ENCODE measurements at regions not wholly inside any gene's neighbourhood (a gene's known extent, or its start where the extent isn't known, plus 50 kb on each side); places are given as distances from the start of the nearest gene placed in this dataset.

DNA sequence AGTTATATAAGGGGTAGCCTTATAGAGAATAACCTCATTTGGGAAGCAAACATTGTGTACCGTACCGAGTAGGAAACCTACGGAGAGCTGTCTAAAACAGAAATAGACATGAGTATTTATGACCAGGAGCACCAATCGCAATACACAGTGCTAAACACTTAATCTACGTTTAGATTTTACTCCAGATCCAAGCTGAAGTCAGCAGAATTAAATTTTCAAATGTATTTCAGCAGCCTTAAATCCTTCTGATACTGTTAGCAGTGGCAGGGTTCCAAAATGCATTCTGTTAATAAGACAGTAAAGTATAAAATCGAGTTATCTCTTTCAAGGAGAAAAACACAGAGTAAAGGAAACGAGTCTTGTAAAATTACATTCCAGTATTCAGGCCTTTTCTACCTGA lies 118.1 kb upstream of the ZNF521 start:
- DNase-seq, result no peak

DNA sequence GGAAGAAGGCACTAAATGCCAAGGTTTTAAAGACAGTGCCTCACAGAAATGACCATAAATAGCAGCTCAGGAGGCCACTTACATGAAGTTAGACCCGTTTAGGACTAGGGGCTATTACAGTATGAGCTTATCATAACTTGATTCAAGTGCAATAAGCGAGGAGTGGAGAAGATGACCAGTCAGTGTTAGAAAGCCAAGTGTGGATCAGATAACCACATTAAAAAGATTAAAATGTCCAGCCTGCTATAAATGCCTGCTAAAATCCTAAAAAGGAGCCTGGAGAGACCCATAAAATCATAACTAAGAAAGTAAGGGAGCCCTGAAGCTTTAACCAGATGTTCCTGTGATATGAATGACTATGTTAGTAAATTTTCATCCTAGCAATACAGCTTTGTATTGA lies 117.5 kb upstream of the ZNF521 start:
- DNase-seq, result no peak

DNA sequence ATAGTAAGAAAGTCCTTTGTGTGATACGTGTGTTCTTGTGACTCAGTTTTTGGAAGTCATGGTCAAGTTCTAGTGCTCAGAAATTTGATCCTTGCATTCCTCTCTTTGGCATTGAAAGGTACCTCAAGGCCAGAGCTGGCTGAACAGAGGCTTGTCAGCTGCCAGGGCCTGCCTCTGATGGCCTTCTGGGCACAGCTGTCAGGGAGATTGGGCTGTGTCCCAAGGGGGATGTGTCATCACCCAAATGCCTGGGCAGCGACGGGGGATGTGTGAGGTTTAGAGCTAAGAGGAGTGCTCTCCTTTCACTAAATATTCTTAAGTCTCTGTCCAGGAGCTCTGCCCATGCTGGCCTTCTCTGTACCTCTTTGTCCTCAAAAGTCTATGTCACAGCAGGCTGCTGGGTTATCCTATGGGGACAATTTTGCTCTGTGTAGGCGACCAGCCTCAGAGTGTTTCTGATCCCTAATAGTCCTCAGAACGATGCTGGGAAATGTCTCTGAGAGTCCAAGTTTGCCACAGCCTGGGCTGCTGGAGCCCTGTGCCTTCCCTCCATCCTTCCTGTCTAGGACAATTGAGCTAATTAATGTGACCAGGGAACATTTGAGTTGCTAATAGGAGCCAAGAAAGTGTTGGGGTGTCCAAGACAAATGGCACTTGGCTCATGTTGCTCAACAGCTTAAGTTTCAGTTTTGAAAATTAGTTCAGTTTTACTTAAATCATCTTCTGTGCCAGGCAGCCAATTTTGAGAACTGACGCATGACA lies 115.4 kb upstream of the ZNF521 start:
- DNase-seq, result no peak

DNA sequence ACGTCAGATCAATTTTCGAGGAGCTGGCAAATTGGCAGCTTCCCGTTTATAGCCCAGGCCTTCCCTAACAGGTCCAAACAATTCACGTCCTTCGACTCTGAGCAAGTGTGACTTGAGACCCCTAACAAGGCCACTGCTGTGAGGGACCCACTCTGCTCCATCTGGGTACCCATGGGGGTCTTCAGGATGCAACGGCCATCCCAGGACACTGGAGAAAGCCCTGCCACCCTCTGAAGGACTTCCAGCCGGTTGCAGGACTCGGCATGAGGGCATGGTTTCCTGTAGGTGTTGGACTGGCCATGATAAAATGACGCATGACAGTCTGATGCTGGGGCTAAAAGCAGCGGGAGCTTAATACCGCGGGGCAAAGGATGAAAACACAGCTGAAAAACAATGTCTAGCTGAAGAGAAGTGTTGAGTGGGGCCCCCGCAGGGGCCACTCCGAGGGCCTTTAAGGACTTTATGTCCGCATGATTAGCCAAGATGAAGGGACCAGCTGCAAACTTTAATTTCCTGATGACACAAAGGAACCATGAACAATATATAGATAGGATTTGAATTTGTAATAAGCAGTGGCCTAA lies 113.3 kb upstream of the ZNF521 start:
- DNase-seq, result no peak

DNA sequence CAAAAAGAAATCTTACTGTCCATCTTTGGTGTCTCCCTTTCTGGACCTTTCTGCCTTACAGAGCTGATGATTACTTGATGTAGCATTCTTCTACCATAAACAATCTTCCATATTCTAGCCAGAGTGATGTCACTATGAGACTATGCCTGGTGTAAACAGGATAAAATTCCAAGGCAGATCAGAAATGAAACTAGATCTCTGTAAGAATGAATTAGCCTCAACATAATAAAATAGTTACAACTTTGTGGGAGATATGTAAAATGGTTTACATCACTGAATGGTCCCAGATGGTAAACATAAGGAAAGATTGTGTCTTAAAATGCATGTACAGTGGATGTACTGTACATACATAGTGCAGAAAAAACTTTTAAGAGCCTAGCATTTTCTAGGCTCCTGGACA lies 112.3 kb upstream of the ZNF521 start:
- no peak for DNase-seq

DNA sequence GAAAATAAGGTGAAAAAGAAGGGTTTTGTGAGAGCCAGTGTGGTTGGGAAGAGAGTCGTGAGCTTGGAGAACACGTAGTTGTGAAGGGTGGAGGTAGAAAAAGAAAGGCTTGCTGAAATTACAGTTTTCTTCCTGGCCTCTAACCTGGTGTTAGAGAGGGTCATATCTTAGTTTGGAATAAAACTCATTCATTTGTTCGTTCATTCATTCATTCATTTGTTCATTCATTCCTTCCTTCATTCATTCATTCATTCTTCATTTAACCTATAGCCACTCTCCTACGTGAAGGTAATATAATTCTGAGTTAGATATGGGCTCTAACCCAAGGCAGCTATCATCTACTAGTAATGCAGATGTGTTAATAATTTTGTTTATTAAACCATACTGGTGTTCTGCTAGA lies 111.8 kb upstream of the ZNF521 start:
- no peak for DNase-seq

DNA sequence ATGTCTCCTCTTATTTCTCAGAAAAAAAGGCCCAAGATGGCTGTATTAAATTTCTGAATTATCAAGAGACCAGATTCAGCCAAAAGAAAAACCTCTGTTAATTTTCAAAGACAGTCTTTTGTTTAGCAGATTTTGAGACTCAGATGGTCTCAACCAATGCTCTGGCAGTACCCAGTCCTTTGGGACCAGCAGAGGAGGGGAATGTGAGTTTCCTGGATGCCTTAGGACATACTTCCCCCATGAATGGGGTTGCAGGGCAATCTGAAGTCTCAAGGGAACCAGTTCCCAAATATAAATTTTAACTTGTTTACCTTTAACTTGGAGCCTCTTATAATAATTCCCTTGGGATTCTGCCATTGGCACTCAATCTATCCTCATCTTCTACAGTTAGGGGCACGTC lies 107.8 kb upstream of the ZNF521 start:
- no peak for DNase-seq

DNA sequence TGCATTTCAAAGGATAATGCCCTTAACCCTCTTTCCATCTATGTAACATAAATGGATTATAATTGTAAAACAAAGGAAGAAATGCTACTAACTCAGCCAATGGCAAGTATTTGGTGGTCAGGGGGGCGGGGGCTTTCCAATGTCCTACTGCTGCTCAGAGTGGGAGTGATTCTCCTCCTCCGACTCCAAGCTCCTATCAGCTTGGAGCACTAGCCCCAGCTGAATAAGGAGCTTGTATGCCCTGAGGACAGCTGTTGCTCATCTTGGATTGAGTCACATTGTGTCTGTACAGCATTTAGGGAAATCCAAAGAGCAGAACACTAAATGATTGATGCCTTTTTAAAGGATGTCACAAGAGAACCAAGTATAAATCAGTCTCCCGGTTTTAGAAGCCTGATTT lies 105.6 kb upstream of the ZNF521 start:
- no peak for DNase-seq

DNA sequence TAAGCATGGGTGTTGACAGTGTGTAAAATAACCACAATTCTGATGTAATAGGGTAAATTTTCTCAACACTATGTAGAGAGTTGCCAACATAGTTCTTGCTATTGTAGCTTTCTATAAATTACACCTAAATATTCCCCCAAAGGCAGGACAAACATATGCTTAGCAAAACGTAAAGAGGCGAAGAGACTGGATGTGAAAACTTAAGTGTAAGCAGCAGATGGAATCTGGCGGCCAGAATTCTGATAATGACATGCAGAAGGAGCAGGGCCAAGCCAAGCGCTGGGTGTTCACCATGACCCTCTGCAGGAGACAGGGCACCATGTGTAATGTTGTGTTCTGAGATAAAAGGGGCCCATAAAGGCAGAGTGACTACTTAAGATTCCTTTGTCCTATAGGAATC lies 105.2 kb upstream of the ZNF521 start:
- no peak for DNase-seq

DNA sequence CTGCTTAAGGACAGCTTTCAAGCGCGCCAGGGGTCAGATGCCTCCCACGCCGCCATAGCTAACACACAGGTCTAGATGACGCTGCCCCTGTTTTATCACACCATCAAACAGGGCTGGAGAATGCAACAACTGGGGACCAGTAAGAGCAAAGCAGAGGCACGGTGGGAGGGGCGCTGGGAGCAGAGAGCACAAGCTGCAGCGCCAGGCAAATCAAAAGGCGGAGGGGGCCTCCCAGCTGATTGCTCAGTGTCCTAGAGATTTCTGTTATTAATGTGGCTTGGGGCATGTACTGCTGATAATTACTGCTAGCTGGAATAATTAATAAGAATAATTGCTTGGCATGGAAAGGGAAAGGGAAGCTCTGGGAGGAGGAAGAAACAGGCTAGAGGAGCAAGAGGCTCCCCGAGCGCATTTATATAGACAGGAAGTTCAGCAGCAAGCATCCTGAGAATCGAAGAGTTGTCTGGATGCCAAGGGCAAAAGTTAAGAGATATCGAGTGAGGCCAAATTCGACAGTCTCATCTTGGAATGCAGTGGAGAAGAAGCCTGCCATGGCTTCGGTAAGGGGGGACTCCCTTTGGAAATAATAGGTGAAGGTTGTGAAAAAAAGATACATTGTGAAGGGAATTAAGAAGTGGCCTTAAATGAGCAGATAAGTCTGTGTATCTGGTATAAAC lies 104.5 kb upstream of the ZNF521 start:
- no peak for DNase-seq

DNA sequence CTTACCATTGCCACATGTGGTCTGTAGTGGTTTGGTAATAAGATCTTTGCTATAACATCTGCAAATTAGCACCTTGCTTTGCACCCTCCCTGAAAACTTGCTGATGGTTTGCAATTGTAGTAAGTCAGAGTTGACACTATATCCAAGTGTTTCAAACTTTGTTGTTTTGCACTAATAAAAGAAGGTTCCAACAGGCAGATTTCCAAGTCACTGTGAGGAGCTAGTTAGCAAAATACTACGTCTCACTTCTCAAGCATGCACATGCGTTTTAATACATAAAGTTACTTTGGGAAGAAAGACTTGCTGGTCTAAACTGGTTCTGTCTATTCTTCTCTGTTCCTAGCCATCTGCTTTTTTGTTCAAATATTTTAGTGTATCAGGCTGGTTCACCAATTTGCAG lies 103.7 kb upstream of the ZNF521 start:
- DNase-seq, result no peak

DNA sequence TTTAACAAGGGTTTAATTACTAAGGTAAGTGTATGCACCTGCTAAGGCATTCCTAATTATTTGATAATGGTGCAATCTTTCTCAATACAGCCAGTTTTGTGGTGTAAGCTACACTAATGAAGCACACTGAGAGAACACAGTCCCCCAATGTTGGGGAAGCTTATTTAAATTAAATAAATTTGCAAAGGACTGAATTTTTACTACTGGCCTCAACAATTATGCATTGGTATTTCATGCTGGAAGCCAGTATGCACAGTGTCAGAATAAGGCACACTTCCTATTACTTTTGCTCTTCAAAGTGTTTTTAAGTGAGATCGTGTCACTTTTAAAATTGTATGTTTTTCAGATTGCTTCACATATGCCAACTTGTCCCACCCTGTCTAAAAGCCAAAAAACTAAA lies 103.2 kb upstream of the ZNF521 start:
- no peak for DNase-seq

DNA sequence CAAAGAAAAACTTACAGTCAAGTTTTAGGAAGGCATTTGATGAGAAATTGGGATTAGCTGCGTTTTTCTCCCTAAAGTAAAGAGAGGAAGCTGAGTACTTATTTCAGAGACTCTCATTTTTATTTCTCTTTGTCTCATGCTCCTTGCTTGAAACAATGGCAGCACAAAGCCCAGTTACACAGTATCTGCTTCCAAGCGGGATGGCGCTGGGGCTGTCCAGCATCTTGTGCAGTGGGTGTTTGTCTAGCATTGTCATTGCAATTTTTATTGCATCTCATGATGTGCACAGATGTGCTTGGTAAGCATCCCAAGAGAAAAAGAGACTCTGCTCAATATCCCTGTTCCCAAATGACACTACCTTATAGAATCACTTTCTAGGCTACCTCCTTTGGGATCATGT lies 102.8 kb upstream of the ZNF521 start:
- DNase-seq, result no peak

DNA sequence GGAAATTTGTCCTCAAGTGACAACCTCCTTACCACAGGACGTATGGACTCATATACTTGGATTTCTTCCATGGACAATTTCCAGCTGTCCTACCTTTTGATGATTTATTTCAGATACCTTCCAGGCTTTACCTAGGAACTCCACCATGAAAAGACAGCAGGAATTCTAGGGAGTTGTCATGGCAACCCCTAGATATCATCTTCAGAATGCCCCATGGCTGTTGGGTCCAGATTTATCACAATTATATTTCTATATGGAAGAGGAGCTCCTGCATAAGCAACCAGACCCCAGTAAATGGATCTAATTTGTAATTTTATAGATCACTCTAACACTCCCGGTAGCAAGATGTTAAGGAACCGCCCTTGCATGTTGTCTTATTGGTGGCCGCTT lies 102.3 kb upstream of the ZNF521 start:
- no peak for DNase-seq

DNA sequence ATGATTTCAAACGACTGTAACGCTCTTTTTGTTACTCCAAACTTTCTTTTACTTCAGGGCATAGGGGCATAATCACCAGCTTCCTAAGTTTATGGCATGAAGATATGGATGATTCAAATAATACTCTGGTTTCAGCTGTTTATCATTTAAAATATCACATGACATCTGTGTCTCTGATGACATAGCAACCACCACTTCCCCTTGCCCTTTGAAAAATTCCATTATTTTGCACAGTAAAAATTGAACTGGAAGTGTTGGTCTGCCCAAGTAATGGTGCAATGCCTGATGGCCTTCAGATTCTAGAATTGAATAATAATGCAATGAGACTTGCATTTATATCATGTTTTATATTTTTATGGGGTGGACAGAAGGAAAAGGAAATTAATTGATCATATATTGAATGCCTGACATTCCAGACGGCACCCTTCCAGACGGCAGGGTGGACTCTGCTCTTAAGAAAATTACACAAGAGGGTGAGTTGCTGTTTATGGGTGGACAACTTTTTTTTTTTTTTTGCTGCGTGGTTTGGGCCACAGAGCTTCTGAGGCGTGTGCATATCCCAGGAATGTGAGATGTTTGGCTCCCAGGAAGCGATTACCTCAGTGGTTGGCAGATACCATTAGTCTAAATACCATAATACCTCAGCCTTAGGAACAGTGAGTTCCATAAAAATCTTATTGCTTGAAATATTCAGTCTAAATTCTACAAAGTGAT lies 101.7 kb upstream of the ZNF521 start:
- DNase-seq, result no peak

DNA sequence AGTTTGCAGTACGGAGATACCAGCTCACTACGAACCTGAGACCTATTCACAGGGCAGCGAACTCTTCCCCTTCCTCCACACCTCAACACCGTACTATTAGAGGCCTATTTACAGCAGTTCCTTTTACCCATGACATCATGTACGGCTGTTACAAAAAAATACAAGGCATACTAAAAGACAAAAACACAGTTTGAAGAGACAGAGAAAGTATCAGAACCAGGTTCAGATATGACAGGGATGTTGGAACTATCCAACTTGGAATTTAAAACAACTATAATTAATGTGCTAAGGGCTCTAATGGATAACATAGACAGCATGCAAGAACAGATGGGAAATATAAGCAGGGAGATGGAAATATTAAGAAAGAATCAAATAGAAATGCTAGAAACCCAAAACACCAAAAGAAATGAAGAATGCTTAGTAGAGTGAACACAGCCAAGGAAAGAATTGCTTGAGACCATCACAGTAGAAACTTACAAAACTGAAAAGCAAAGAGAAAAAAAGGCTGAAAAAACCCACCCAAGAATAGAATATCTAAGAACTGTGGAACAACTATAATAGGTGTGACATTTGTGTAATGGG lies 99.2 kb upstream of the ZNF521 start:
- no peak for DNase-seq

DNA sequence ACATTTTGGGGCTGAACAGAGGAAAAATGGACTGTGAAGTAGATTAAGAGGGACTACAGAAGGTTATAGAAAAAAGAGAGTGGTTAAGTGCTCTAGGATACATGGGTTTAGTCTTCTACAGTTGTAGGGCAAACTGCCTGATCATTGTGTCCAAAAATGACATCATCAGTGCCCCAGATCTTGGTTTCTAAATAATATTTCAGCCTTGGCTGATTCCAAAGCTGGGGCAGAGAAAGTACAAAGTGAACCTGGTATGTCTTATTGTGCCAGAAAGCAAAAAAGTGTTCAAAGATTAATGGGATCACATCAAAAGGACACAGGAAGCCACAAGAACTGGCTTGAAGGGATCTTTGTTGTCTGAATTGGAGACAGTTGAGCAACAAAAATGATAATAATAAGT lies 97.1 kb upstream of the ZNF521 start:
- no peak for DNase-seq

DNA sequence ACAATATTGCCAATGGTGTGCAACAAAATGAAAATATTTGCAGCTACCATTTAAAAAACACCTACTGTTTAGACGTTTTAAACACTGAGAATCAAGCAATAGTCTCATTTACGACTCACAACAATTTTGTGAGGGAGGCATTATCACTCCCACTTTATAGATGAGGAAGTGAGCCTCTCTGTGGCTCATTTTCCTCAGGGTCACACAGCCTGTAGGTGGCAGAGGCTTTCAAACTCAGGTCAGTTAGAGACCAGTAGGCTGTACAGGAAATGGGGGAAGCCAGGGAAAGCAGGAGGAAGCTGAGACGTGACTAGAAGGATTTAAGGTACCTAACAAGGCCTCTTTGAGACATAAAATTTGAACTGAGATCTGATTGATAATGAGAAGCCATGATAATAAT lies 95.0 kb upstream of the ZNF521 start:
- no peak for DNase-seq

DNA sequence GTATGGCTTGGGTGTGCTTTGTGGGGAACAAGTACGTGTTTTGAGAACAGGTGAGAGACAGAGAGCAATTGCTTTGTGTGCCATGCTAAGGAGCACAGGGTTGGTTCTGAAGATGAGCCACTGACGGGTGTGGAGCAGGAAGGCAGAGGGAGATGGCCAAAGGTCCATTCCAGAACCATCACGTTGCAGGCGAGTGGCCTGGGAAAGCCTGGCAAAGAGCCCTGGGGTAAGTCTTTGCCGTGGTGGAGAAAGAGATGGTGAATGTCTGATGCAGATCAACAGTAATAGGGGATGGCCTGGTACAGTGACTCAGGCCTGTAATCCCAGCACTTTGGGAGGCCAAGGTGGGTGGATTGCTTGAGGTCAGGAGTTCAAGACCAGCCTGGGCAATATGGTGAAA lies 93.5 kb upstream of the ZNF521 start:
- no peak for DNase-seq

DNA sequence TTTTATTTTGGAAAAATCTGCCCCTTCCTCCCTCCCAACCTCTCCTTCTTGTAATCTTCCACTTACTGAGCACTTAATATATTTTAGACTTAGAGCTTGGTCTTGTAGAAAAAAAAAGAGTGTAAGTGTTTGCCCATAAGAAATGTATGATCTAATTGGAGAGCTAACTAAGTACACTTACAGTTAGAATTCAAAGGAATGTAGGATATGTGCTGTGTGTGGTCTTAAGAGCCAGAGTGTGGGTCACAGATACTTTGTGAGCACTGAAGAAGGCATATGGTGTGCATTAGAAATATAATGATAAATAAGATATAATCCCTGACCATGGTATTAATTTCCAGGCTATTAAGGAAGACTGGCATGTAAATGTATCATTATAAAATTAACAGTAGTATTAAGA lies 91.8 kb upstream of the ZNF521 start:
- no peak for DNase-seq

DNA sequence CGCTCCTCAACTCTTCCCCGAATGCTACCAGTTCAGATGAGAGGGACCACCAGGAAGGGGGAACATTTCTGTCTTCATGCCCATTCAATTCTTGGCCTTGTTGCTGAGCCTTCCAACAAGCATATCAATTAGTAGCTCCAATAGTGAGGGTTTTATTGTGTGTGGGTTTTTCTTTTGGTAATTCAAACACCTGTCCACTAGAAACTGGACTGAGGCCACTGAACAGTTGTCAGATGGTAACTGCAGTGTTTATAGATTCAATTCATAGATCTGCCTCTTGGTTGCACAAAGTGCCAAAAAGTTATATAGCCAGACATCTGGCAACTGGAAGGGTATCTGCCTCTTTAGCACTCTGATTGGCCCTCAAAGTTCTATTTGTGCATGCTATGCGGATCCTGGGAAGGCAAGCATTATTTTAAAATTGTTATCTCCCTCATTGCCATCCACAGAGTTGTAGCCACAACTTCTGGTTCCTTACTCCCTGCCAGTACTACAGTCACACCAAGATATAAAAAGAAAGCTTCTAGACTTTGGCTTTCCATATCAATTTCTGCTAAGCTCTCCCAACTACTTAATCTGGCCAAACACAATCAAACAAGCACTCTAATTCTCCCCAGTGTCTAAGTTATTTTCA lies 83.3 kb upstream of the ZNF521 start:
- no peak for DNase-seq

DNA sequence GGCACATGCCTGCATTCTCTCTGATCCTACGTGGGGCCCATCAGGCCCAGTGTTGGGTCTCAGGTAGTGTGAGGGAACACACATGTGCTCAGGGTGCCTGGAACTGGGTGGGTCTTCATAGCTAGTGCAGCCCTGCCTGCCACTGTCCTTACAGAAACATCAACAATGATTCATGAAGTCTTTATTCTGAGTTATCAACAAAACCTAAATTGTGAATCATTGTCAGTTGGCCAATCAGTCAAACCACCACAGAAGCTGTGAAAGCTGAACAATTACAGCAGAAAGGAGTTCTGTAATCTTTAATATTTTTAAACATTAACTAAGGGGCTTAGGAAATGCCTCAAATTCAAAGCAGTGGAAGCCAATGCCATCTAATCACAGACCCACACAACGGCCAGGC lies 82.8 kb upstream of the ZNF521 start:
- DNase-seq, result no peak

DNA sequence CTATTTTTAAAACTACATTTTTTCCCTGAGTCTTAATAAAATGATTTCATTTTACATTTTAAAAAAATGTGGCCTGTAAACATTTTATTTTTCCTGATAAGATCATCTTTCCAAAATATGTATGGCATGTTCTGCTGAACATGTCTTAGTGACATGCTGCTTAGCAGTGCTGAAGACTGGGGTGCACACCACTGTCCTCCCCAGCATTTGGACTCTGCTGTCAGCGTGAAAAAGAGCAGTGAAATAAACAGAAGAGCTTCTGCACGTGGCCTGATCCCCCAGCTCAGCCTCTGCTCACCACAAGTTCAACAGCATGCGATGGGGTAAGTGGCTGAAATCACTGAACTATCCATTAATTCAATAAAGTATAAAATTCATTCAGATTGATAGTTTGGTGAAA lies 81.6 kb upstream of the ZNF521 start:
- no peak for DNase-seq
